ENCODE measurements at regions not wholly inside any gene's neighbourhood (a gene's known extent, or its start where the extent isn't known, plus 50 kb on each side); places are given as distances from the start of the nearest gene placed in this dataset.

- H3K27me3 ChIP-seq (ENCODE audit: control insufficient read depth, insufficient read depth, low read length) = no peaks in the 10 kb centered on the region
- H3K4me3 ChIP-seq (ENCODE audit: low read depth, low read length) = no peak overlapping the region
- no peak for TF ChIP-seq CTCF (IDR thresholded peaks at IDR 0.05; ENCODE audit: insufficient read depth, low read length, poor library complexity, severe bottlenecking)
- no peak for DNase-seq (ENCODE audit: low read depth)
- no peaks in the 10 kb centered on the region for H3K36me3 ChIP-seq (ENCODE audit: control insufficient read depth, insufficient read depth, low read length)
Observed at GRCh38 chr1:177431123-177431522, 260.4 kb downstream of the BRINP2 start.

DNA sequence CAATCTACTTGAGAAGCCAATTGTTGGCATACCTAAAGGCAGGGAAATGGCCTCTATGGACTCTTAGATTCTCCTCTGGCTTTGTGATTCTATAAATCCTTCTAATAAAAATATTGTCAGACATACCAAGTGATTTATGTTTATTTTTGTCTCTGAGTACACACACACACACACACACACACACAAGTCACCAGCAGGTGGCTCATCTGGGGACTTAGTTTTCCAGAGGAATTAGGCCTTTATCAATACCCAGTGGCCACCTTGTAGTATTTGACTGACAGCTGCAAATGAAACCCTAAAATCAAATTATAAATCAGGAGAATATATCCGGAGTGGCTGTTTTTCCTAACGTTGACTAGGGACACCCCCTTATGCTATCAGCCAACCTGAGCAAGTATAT lies 258.5 kb downstream of the BRINP2 start:
- no peak for TF ChIP-seq CTCF (IDR thresholded peaks at IDR 0.05; ENCODE audit: insufficient read depth, low read length, poor library complexity, severe bottlenecking)
- no peaks in the 10 kb centered on the region for H3K36me3 ChIP-seq (ENCODE audit: control insufficient read depth, insufficient read depth, low read length)
- DNase-seq (ENCODE audit: low read depth) = no peak
- H3K27me3 ChIP-seq (ENCODE audit: control insufficient read depth, insufficient read depth, low read length) = no peaks in the 10 kb centered on the region
- H3K4me3 ChIP-seq (ENCODE audit: low read depth, low read length) = no peak overlapping the region

DNA sequence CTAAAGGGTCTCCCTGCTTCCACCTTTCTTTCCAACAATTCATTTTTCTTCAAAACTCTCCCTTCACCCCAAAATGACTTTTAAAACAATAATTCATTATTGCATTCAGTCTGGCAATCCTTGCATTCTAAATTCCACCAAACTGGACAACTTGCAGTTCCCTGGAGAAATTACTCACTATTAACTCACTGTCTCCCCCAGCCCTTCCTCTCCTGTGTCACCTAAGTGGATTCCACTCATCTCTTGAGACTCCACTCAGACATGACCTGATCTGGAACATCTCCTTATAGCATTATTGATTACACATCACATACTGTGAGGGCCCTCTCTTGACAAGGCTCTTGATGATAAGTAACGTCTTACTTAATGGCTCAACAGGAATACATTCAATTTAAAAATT lies 257.1 kb downstream of the BRINP2 start:
- DNase-seq (ENCODE audit: low read depth) = no peak
- Histone ChIP-seq H3K27me3 (ENCODE audit: control insufficient read depth, insufficient read depth, low read length) (no peaks in the 10 kb centered on the region), H3K4me3 (ENCODE audit: low read depth, low read length) (no peak overlapping the region), H3K36me3 (ENCODE audit: control insufficient read depth, insufficient read depth, low read length) (no peaks in the 10 kb centered on the region)
- no peak for TF ChIP-seq CTCF (IDR thresholded peaks at IDR 0.05; ENCODE audit: insufficient read depth, low read length, poor library complexity, severe bottlenecking)

- no peak for TF ChIP-seq CTCF (IDR thresholded peaks at IDR 0.05; ENCODE audit: insufficient read depth, low read length, poor library complexity, severe bottlenecking)
Observed at GRCh38 chr1:177426497-177426896, 255.7 kb downstream of the BRINP2 start.

GRCh38 chr1:177425199-177425598 lies 254.4 kb downstream of the BRINP2 start:
- Histone ChIP-seq H3K4me3 (ENCODE audit: low read depth, low read length) (no peak overlapping the region), H3K36me3 (ENCODE audit: control insufficient read depth, insufficient read depth, low read length) (no peaks in the 10 kb centered on the region), H3K27me3 (ENCODE audit: control insufficient read depth, insufficient read depth, low read length) (no peaks in the 10 kb centered on the region)
- DNase-seq (ENCODE audit: low read depth) = no peak
- TF ChIP-seq CTCF (IDR thresholded peaks at IDR 0.05; ENCODE audit: insufficient read depth, low read length, poor library complexity, severe bottlenecking) = no peak

More at GRCh38 chr1:177426497-177426896, 255.7 kb downstream of the BRINP2 start:
- DNase-seq (ENCODE audit: low read depth) = no peak
- Histone ChIP-seq H3K4me3 (ENCODE audit: low read depth, low read length) (no peak overlapping the region), H3K27me3 (ENCODE audit: control insufficient read depth, insufficient read depth, low read length) (no peaks in the 10 kb centered on the region), H3K36me3 (ENCODE audit: control insufficient read depth, insufficient read depth, low read length) (no peaks in the 10 kb centered on the region)

DNA sequence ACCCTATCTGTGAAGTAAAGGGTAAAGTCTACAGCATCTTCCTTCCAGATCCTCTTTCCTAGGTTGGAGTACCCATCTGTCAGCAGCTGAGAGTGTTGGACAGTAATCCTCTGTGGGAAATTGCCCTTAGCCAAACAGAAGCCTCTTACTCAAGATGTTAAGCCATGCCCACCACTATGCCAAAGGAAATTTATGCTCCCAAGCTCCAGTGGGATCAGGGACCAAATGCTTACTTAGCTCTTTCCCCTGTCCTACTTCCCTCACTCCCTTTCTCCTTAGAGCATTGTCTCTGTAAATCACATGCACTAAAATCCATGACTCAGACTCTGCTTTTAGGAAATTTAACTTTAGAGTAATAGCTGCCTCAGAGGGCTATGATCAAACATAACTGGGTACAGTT lies 254.0 kb downstream of the BRINP2 start:
- DNase-seq (ENCODE audit: low read depth) = no peak
- no peak for TF ChIP-seq CTCF (IDR thresholded peaks at IDR 0.05; ENCODE audit: insufficient read depth, low read length, poor library complexity, severe bottlenecking)
- Histone ChIP-seq H3K36me3 (ENCODE audit: control insufficient read depth, insufficient read depth, low read length) (no peaks in the 10 kb centered on the region), H3K4me3 (ENCODE audit: low read depth, low read length) (no peak overlapping the region), H3K27me3 (ENCODE audit: control insufficient read depth, insufficient read depth, low read length) (no peaks in the 10 kb centered on the region)

Measured in kidney epithelial cell (primary cell).